IMR-90 (cell line): ENCODE measurements at regions not wholly inside any gene's neighbourhood (a gene's known extent, or its start where the extent isn't known, plus 50 kb on each side); places are given as distances from the start of the nearest gene placed in this dataset.

Experiments used
- ATAC-seq: fragments of 200-7000 bp; cut with Tn5 transposase; 2 replicates; pipeline ENCODE4 v1.9.1; 2020; ENCODE audit warnings: low read depth, mild to moderate bottlenecking, moderate library complexity
- BruUV-seq: library from RNA; stranded (reverse); fragments of 400-500 nt; replicated peaks from 2 replicates; lab custom pipeline; 2021; lab: Mats Ljungman, UMichigan
- CTCF ChIA-PET: fragments of 300-600 bp; formaldehyde crosslinking; extraction: SDS; loops from one replicate; lab custom pipeline; 2021; ENCODE audit warnings: antibody characterized with exemption; lab: Yijun Ruan, JAX
- POLR2A ChIA-PET: fragments of 300-600 bp; sonication (Branson Sonifier 250); formaldehyde crosslinking; loops from one replicate; lab custom pipeline; 2022; ENCODE audit warnings: antibody characterized with exemption; ENCODE audit not compliant: unreplicated experiment; lab: Charles Lee
- DNase-seq: peaks from one replicate; pipeline ENCODE4 v3.0.0; 2013
- H2AFZ ChIP-seq: replicated peaks from 2 replicates; pipeline ENCODE3; 2013; ENCODE audit warnings: low read length, mild to moderate bottlenecking; ENCODE audit not compliant: poor library complexity
- H2AK5ac ChIP-seq: 2 replicates; pipeline ENCODE4 v1.6.1; 2013; ENCODE audit warnings: low read depth, low read length, inconsistent platforms
- H2AK9ac ChIP-seq: replicated peaks from 2 replicates; pipeline ENCODE3; 2013; ENCODE audit warnings: mild to moderate bottlenecking, low read depth, low read length, moderate library complexity; ENCODE audit not compliant: poor library complexity
- H2BK120ac ChIP-seq: 2 replicates; pipeline ENCODE4 v1.6.1; 2013; ENCODE audit warnings: low read depth, low read length, inconsistent platforms
- H2BK15ac ChIP-seq: 3 replicates; pipeline ENCODE4 v1.6.1; 2013; ENCODE audit warnings: low read depth, low read length, inconsistent platforms
- H2BK20ac ChIP-seq: 2 replicates; pipeline ENCODE4 v1.6.1; 2013; ENCODE audit warnings: low read depth, mild to moderate bottlenecking, inconsistent platforms, low read length, moderate library complexity
- H2BK5ac ChIP-seq: 2 replicates; pipeline ENCODE4 v1.6.1; 2013; ENCODE audit warnings: mild to moderate bottlenecking, low read depth, low read length, inconsistent platforms; ENCODE audit not compliant: poor library complexity, severe bottlenecking
- H3K14ac ChIP-seq: replicated peaks from 2 replicates; pipeline ENCODE4 v1.6.1; 2013; ENCODE audit warnings: low read depth, low read length, inconsistent platforms
- H3K18ac ChIP-seq: 2 replicates; pipeline ENCODE4 v1.6.1; 2013; ENCODE audit warnings: low read depth, low read length, control low read depth
- H3K23ac ChIP-seq: 2 replicates; pipeline ENCODE4 v1.6.1; 2013; ENCODE audit warnings: low read depth, low read length, inconsistent platforms
- H3K27ac ChIP-seq: 2 replicates; pipeline ENCODE4 v1.5.1; 2013; ENCODE audit warnings: mild to moderate bottlenecking, control low read depth, low read length; ENCODE audit not compliant: insufficient read depth
- H3K27me3 ChIP-seq: 2 replicates; pipeline ENCODE4 v1.6.1; 2013; ENCODE audit warnings: low read length; ENCODE audit not compliant: control insufficient read depth, insufficient read depth
- H3K36me3 ChIP-seq: 2 replicates; pipeline ENCODE4 v1.6.1; 2013; ENCODE audit warnings: low read length, mixed read lengths; ENCODE audit not compliant: control insufficient read depth, insufficient read depth
- H3K4ac ChIP-seq: 2 replicates; pipeline ENCODE4 v1.6.1; 2013; ENCODE audit warnings: low read depth, low read length, inconsistent platforms
- H3K4me1 ChIP-seq: 2 replicates; pipeline ENCODE4 v1.6.1; 2013; ENCODE audit warnings: low read length, mixed read lengths; ENCODE audit not compliant: control insufficient read depth, insufficient read depth
- H3K4me2 ChIP-seq: 2 replicates; pipeline ENCODE4 v1.6.1; 2013; ENCODE audit warnings: low read depth, mild to moderate bottlenecking, control low read depth, low read length, moderate library complexity
- H3K4me3 ChIP-seq: 2 replicates; pipeline ENCODE4 v1.5.1; 2013; ENCODE audit warnings: low read depth, mild to moderate bottlenecking, control low read depth, low read length, moderate library complexity; ENCODE audit not compliant: insufficient read depth
- H3K56ac ChIP-seq: 2 replicates; pipeline ENCODE4 v1.6.1; 2013; ENCODE audit warnings: low read length, inconsistent platforms; ENCODE audit not compliant: insufficient read depth; ENCODE audit errors: extremely low read depth
- H3K79me1 ChIP-seq, 2 experiments: 2 replicates each; pipeline ENCODE4 v1.6.1; 2013; ENCODE audit warnings: low read length in 2 of 2, inconsistent platforms in 1 of 2, low read depth in 1 of 2
- H3K9ac ChIP-seq: 2 replicates; pipeline ENCODE4 v1.6.1; 2013; ENCODE audit warnings: low read depth, low read length, control low read depth
- H3K9me1 ChIP-seq: 2 replicates; pipeline ENCODE4 v1.6.1; 2013; ENCODE audit warnings: low read length, inconsistent platforms; ENCODE audit not compliant: insufficient read depth
- H3K9me3 ChIP-seq: 2 replicates; pipeline ENCODE4 v1.6.1; 2013; ENCODE audit warnings: low read length; ENCODE audit not compliant: control insufficient read depth, insufficient read depth
- H4K20me1 ChIP-seq: 2 replicates; pipeline ENCODE4 v1.6.1; 2013; ENCODE audit warnings: low read length, inconsistent platforms; ENCODE audit not compliant: insufficient read depth
- H4K5ac ChIP-seq: 2 replicates; pipeline ENCODE4 v1.6.1; 2013; ENCODE audit warnings: mild to moderate bottlenecking, low read depth, low read length, control low read depth
- H4K8ac ChIP-seq, 2 experiments: 2 replicates each; pipeline ENCODE4 v1.6.1; 2013; ENCODE audit warnings: low read depth in 2 of 2, low read length in 2 of 2, control low read depth in 1 of 2, inconsistent platforms in 1 of 2
- H4K91ac ChIP-seq: 2 replicates; pipeline ENCODE4 v1.6.1; 2013; ENCODE audit warnings: low read depth, low read length, inconsistent platforms; ENCODE audit not compliant: insufficient read depth
- BHLHE40 ChIP-seq: fragments of 150-350 bp; IDR thresholded peaks from 2 replicates; pipeline ENCODE4 v1.6.1; 2016; ENCODE audit warnings: mild to moderate bottlenecking, low read depth, low read length
- CEBPB ChIP-seq: IDR thresholded peaks from 2 replicates; pipeline ENCODE4 v1.6.1; 2012; ENCODE audit warnings: low read depth, low read length, improper control_type of control experiment
- CHD1 ChIP-seq: IDR thresholded peaks from 2 replicates; pipeline ENCODE4 v1.6.1; 2012; ENCODE audit warnings: low read depth, low read length, improper control_type of control experiment
- CTCF ChIP-seq: conservative IDR thresholded peaks from 2 replicates; pipeline ENCODE4 v1.5.1; 2012; ENCODE audit warnings: mild to moderate bottlenecking, low read depth, low read length, improper control_type of control experiment
- ELK1 ChIP-seq: fragments of 150-350 bp; IDR thresholded peaks from 2 replicates; pipeline ENCODE4 v1.6.1; 2016; ENCODE audit warnings: low read depth, mild to moderate bottlenecking, low read length, moderate library complexity, borderline replicate concordance
- FOS ChIP-seq: fragments of 150-350 bp; IDR thresholded peaks from 2 replicates; pipeline ENCODE4 v1.6.1; 2016; ENCODE audit warnings: low read depth, low read length
- MAFK ChIP-seq: IDR thresholded peaks from 2 replicates; pipeline ENCODE4 v1.6.1; 2012; ENCODE audit warnings: low read depth, low read length, improper control_type of control experiment
- MAZ ChIP-seq: IDR thresholded peaks from 2 replicates; pipeline ENCODE4 v1.6.1; 2012; ENCODE audit warnings: low read depth, mild to moderate bottlenecking, low read length, improper control_type of control experiment, moderate library complexity, borderline replicate concordance
- MXI1 ChIP-seq: IDR thresholded peaks from 2 replicates; pipeline ENCODE4 v1.6.1; 2012; ENCODE audit warnings: low read depth, mild to moderate bottlenecking, low read length, moderate library complexity, borderline replicate concordance
- NFE2L2 ChIP-seq: fragments of 150-350 bp; IDR thresholded peaks from 2 replicates; pipeline ENCODE4 v1.6.1; 2016; ENCODE audit warnings: low read depth, mild to moderate bottlenecking, low read length
- POLR2A ChIP-seq: IDR thresholded peaks from 2 replicates; pipeline ENCODE4 v1.6.1; 2012; ENCODE audit warnings: mild to moderate bottlenecking, low read depth, low read length
- RAD21 ChIP-seq: IDR thresholded peaks from 2 replicates; pipeline ENCODE4 v1.6.1; 2012; ENCODE audit warnings: low read length, improper control_type of control experiment
- RCOR1 ChIP-seq: IDR thresholded peaks from 2 replicates; pipeline ENCODE4 v1.6.1; 2012; ENCODE audit warnings: mild to moderate bottlenecking, low read length, improper control_type of control experiment; ENCODE audit not compliant: insufficient replicate concordance
- RFX5 ChIP-seq: IDR thresholded peaks from 2 replicates; pipeline ENCODE4 v1.8.0; 2012; ENCODE audit warnings: low read depth, mild to moderate bottlenecking, low read length, moderate library complexity
- SMC3 ChIP-seq: fragments of 150-350 bp; IDR thresholded peaks from 2 replicates; pipeline ENCODE4 v1.6.1; 2016; ENCODE audit warnings: low read depth, mild to moderate bottlenecking, antibody characterized with exemption, low read length, moderate library complexity
- USF2 ChIP-seq: fragments of 150-350 bp; IDR thresholded peaks from 2 replicates; pipeline ENCODE4 v1.6.1; 2017; ENCODE audit warnings: mild to moderate bottlenecking, antibody characterized with exemption, low read length, low read depth
- WGBS, 2 experiments: methylation state at CpG; one replicate each; pipeline versions ENCODE4 v1.1.5 to v1.1.7; 2013; ENCODE audit warnings: missing lambda C conversion rate in 2 of 2; ENCODE audit not compliant: insufficient read length in 1 of 2; ENCODE audit errors: extremely low coverage in 2 of 2; 5-methylcytosine and 5-hydroxymethylcytosine counted together
- dilution Hi-C: fragments of 300-500 bp; cut with HindIII; formaldehyde crosslinking; loops from one replicate; pipeline ENCODE4 v1.14.3; 2018; ENCODE audit warnings: low sequenced_read_pairs; ENCODE audit not compliant: unreplicated experiment
- in situ Hi-C: fragments of 300-500 bp; cut with MboI; formaldehyde crosslinking; loops from 3 replicates; pipeline ENCODE4 v1.14.3; 2019; ENCODE audit warnings: low sequenced_read_pairs, inconsistent platforms, mixed read lengths
- intact Hi-C: fragments of 100-400 bp; cut with micrococcal nuclease; formaldehyde crosslinking; loops from 2 replicates; pipeline ENCODE4 v1.10.0; 2022

GRCh38 chr13:95361686-95362085 lies 60.4 kb upstream of the ABCC4 start:
- Histone ChIP-seq H3K9me1 (no peaks in the 10 kb centered on the region), H2AK9ac (no peak overlapping the region), H3K4me2 (no peak overlapping the region), H3K27ac (no peak overlapping the region), H3K14ac (no peak overlapping the region), H3K27me3 (0 out of 2 replicates have a peak, but pooled peaks cover 2% of the 10 kb centered on the region), H3K4me3 (no peak overlapping the region), H3K4ac (no peak overlapping the region), H3K79me1 (no peaks in the 10 kb centered on the region), H3K23ac (no peak overlapping the region), H2AK5ac (no peak overlapping the region), H2BK15ac (no peak overlapping the region), H2BK5ac (no peak overlapping the region), H4K91ac (no peak overlapping the region), H3K4me1 (peaks cover 2% of the 10 kb centered on the region; the same call in 1 of the 2 replicates), H2BK20ac (no peak overlapping the region), H2AFZ (no peak overlapping the region), H3K36me3 (no peaks in the 10 kb centered on the region), H2BK120ac (no peak overlapping the region), H4K5ac (no peak overlapping the region), H3K18ac (no peak overlapping the region), H3K56ac (no peak overlapping the region), H3K9me3 (peaks cover 4% of the 10 kb centered on the region; the same call in 1 of the 2 replicates), H4K20me1 (no peaks in the 10 kb centered on the region), H4K8ac (no peak overlapping the region), H3K9ac (no peak overlapping the region)
- BruUV-seq, result no TSS peak
- intact Hi-C loops (no loop called here), dilution Hi-C loops (no loop called here), in situ Hi-C loops (no loop called here)
- WGBS, 2 experiments, result no CpG with 5 or more reads among the region's 3 CpGs
- no peak for DNase-seq
- no peak for ATAC-seq
- POLR2A ChIA-PET, result no interaction called here
- CTCF ChIA-PET, result interaction anchor here (0.6 kb wide), 1 partner anchor 19 kb away, joined by 5 read pairs; no protein-coding TSS in a partner anchor
- TF ChIP-seq MXI1 (no peak), MAFK (no peak), MAZ (no peak), BHLHE40 (no peak), CTCF (no peak), USF2 (no peak), CEBPB (no peak), ELK1 (no peak), NFE2L2 (no peak), RFX5 (no peak), FOS (no peak), CHD1 (no peak), RCOR1 (no peak), POLR2A (no peak), RAD21 (no peak), SMC3 (no peak)
